Loucy (cell line): ENCODE measurements at regions not wholly inside any gene's neighbourhood (a gene's known extent, or its start where the extent isn't known, plus 50 kb on each side); places are given as distances from the start of the nearest gene placed in this dataset.

Experiments used
- H2AFZ ChIP-seq: fragments of 200-600 bp; sonication (generic); 2 replicates; pipeline ENCODE4 v1.6.0; 2016; ENCODE audit warnings: antibody characterized with exemption, mild to moderate bottlenecking, low read length, moderate library complexity
- H3F3A ChIP-seq: fragments of 200-600 bp; 2 replicates; pipeline ENCODE4 v1.6.0; 2016; ENCODE audit warnings: antibody characterized with exemption, low read depth, mild to moderate bottlenecking
- H3K27me3 ChIP-seq: fragments of 200-600 bp; sonication (generic); 2 replicates; pipeline ENCODE4 v1.6.1; 2014; ENCODE audit warnings: low read length, mild to moderate bottlenecking; ENCODE audit not compliant: insufficient read depth, poor library complexity, severe bottlenecking
- H3K36me3 ChIP-seq: fragments of 200-600 bp; sonication (generic); 2 replicates; pipeline ENCODE4 v1.6.1; 2016; ENCODE audit warnings: low read length; ENCODE audit not compliant: insufficient read depth
- H3K4me1 ChIP-seq: fragments of 200-600 bp; sonication (generic); 2 replicates; pipeline ENCODE4 v1.5.1; 2014; ENCODE audit warnings: low read length, mild to moderate bottlenecking; ENCODE audit not compliant: insufficient read depth, poor library complexity, severe bottlenecking
- H3K4me2 ChIP-seq: fragments of 200-600 bp; sonication (generic); 2 replicates; pipeline ENCODE4 v1.6.0; 2014; ENCODE audit warnings: antibody characterized with exemption, low read length, low read depth, mild to moderate bottlenecking; ENCODE audit not compliant: poor library complexity, severe bottlenecking
- H3K4me3 ChIP-seq: fragments of 200-600 bp; sonication (generic); 2 replicates; pipeline ENCODE4 v1.5.1; 2014; ENCODE audit warnings: low read length, mild to moderate bottlenecking, mixed read lengths; ENCODE audit not compliant: poor library complexity, severe bottlenecking
- H3K79me2 ChIP-seq: fragments of 200-600 bp; sonication (generic); 2 replicates; pipeline ENCODE4 v1.6.1; 2014; ENCODE audit warnings: low read length; ENCODE audit not compliant: insufficient read depth
- H3K9ac ChIP-seq: fragments of 200-600 bp; sonication (generic); 2 replicates; pipeline ENCODE4 v1.6.0; 2014; ENCODE audit warnings: mild to moderate bottlenecking, low read depth, low read length, moderate library complexity; ENCODE audit not compliant: poor library complexity, severe bottlenecking
- H3K9me2 ChIP-seq: fragments of 200-600 bp; sonication (generic); replicated peaks from 2 replicates; pipeline ENCODE4 v1.6.1; 2016; ENCODE audit warnings: low read depth, low read length, mixed read lengths
- H3K9me3 ChIP-seq: fragments of 200-600 bp; sonication (generic); 2 replicates; pipeline ENCODE4 v1.6.1; 2014; ENCODE audit warnings: mild to moderate bottlenecking, antibody characterized with exemption, low read length, low read depth; ENCODE audit not compliant: insufficient read depth
- H4K20me1 ChIP-seq: fragments of 200-600 bp; sonication (generic); 2 replicates; pipeline ENCODE4 v1.6.0; 2014; ENCODE audit warnings: antibody characterized with exemption, low read length, mild to moderate bottlenecking; ENCODE audit not compliant: insufficient read depth, poor library complexity, severe bottlenecking
- CTCF ChIP-seq: fragments of 200-600 bp; sonication (generic); conservative IDR thresholded peaks from 2 replicates; pipeline ENCODE4 v1.5.1; 2014; ENCODE audit warnings: mild to moderate bottlenecking, antibody characterized with exemption, low read length
- EZH2phosphoT487 ChIP-seq: fragments of 200-600 bp; IDR thresholded peaks from 2 replicates; pipeline ENCODE4 v1.6.1; 2018; ENCODE audit warnings: antibody characterized with exemption, mild to moderate bottlenecking, moderate library complexity, borderline replicate concordance

- H3K4me3 ChIP-seq: no peak overlapping the region
- no peaks in the 10 kb centered on the region for H3K4me1 ChIP-seq
- no peaks in the 10 kb centered on the region for H3F3A ChIP-seq
- no peak overlapping the region for H3K4me2 ChIP-seq
- H3K9ac ChIP-seq: no peak overlapping the region
- no peak overlapping the region for H2AFZ ChIP-seq
- no peaks in the 10 kb centered on the region for H3K36me3 ChIP-seq
- no peaks in the 10 kb centered on the region for H3K27me3 ChIP-seq
- TF ChIP-seq EZH2phosphoT487 (no peak), CTCF (no peak)
- no peaks in the 10 kb centered on the region for H4K20me1 ChIP-seq
- 0 out of 2 replicates have a peak, but pooled peaks cover 2% of the 10 kb centered on the region for H3K9me3 ChIP-seq
- H3K79me2 ChIP-seq: no peaks in the 10 kb centered on the region
- H3K9me2 ChIP-seq: no peaks in the 10 kb centered on the region
Observed at GRCh38 chr7:51702673-51703072, 386.1 kb upstream of the COBL start.

- H3K79me2 ChIP-seq: no peaks in the 10 kb centered on the region
- H3K9ac ChIP-seq: no peak overlapping the region
- H2AFZ ChIP-seq: no peak overlapping the region
- H4K20me1 ChIP-seq: no peaks in the 10 kb centered on the region
- H3K27me3 ChIP-seq: no peaks in the 10 kb centered on the region
- no peaks in the 10 kb centered on the region for H3K4me1 ChIP-seq
- H3K9me3 ChIP-seq: 0 out of 2 replicates have a peak, but pooled peaks cover 2% of the 10 kb centered on the region
- no peaks in the 10 kb centered on the region for H3K36me3 ChIP-seq
- H3K9me2 ChIP-seq: no peaks in the 10 kb centered on the region
- TF ChIP-seq CTCF (no peak), EZH2phosphoT487 (no peak)
- H3F3A ChIP-seq: no peaks in the 10 kb centered on the region
- H3K4me2 ChIP-seq: no peak overlapping the region
- no peak overlapping the region for H3K4me3 ChIP-seq
Observed at GRCh38 chr7:51701935-51702334, 385.3 kb upstream of the COBL start.

GRCh38 chr7:51700593-51701215, 384.1 kb upstream of the COBL start:
- Histone ChIP-seq H2AFZ (no peak overlapping the region), H3K79me2 (no peaks in the 10 kb centered on the region), H3K4me2 (no peak overlapping the region), H3K9ac (no peak overlapping the region), H3F3A (no peaks in the 10 kb centered on the region), H3K27me3 (no peaks in the 10 kb centered on the region), H3K9me2 (no peaks in the 10 kb centered on the region), H4K20me1 (no peaks in the 10 kb centered on the region), H3K4me1 (no peaks in the 10 kb centered on the region), H3K4me3 (no peak overlapping the region), H3K36me3 (no peaks in the 10 kb centered on the region), H3K9me3 (0 out of 2 replicates have a peak, but pooled peaks cover 2% of the 10 kb centered on the region)
- TF ChIP-seq CTCF (no peak), EZH2phosphoT487 (no peak)
